ENCODE measurements at regions not wholly inside any gene's neighbourhood (a gene's known extent, or its start where the extent isn't known, plus 50 kb on each side); places are given as distances from the start of the nearest gene placed in this dataset.

GRCh38 chr13:22137361-22138050 lies 466.6 kb downstream of the FGF9 start:
- DNase-seq, result no peak

DNA sequence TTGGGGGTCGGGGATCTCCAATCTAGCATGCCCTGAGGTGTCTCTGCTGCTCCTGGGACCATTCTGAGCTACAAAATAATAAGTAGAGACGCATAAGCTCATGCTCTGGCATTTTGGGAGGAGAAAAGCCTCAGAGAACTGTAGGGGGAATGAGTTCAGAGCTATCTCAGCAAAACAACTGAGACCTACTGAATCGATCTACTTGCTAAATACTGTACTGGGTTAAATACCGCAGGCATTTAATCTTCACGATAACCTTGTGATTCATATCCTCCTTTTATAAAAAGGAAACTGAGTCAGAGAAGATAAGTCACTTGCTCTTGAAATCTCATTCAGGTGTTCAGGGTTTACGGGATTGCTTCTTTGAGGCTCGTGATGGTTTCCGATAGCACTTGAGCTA lies 468.1 kb downstream of the FGF9 start:
- no peak for DNase-seq

DNA sequence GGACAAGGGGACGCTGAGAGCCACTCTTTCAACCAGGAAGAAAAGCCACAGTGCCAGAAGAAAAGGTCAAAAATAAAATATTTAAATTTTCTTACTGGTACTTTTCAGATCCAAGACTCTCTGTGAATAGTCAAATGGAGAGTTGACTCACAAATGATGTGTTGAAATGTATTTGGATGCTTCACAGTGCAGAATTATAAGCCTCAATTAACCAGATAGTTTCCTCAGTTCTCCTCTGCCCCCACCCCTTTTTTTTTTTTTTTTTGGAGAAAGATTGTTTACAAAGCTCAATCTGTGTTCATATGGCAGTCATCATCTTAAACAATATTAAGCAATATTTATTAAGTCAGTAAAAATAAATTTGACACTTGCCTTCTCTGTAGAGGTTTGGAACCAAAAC lies 470.8 kb downstream of the FGF9 start:
- DNase-seq, result no peak

DNA sequence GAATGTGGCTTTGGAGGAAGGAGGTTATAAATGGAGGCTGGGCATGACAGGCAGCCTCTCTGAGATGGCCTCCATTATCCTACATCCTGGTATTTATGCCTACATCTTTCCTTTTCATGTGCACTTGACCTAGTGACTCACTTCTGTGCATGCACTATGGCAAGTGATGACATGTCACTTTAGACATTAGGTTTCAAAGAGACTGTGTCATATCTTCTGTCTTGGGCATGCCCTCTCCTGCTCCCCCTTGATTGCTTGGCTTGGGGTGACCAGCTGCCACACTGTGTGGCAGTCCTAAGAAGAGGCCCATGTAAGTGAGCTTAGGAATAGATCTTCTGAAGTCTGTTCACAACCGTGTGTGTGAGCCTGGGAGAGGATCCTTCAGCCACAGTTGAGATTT lies 472.8 kb downstream of the FGF9 start:
- no peak for DNase-seq

DNA sequence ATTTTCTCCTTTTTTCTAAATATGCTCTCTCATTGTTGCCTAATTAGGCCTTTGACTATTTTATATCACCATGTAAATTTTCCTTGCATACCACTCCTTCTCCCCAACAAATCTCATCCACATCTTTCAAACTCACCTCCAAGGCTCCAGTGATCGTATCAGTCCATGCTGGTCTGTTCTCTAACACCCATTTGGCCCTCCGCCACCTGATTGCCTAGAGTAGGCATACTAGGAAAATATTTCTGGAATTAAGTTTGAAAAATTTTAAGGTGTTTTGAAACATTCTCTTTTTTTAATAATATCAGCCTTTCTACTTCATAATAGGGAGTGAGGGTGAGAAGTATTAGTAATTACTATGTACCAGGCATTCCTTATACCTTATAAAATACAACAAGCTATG lies 473.9 kb downstream of the FGF9 start:
- DNase-seq, result no peak

GRCh38 chr13:22148187-22148586 lies 477.3 kb downstream of the FGF9 start:
- DNase-seq, result no peak

- DNase-seq, result no peak
Measured at GRCh38 chr13:22152751-22153150, 481.9 kb downstream of the FGF9 start.

GRCh38 chr13:22154041-22154440 lies 483.2 kb downstream of the FGF9 start:
- no peak for DNase-seq

DNA sequence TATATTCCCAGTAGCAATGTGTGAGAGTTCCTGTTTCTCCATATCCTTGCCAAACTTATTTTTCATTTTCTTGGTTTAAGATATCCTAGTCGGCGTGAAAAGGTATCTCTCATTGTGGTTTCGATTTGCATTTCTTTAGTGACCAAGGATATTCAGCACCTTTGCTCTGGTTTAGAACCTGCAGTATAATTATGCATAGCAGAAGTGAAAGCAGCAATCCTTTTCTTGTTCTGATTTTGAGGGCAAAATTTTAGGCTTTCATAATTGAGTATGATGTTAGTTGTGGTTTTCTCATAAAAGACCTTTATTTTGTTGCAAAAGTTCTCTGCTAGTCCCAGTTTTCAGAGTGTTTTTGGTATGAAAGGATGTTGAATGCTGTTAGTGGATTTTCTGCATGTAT lies 491.0 kb downstream of the FGF9 start:
- DNase-seq, result no peak

GRCh38 chr13:22162889-22163288 lies 492.0 kb downstream of the FGF9 start:
- DNase-seq, result no peak

DNA sequence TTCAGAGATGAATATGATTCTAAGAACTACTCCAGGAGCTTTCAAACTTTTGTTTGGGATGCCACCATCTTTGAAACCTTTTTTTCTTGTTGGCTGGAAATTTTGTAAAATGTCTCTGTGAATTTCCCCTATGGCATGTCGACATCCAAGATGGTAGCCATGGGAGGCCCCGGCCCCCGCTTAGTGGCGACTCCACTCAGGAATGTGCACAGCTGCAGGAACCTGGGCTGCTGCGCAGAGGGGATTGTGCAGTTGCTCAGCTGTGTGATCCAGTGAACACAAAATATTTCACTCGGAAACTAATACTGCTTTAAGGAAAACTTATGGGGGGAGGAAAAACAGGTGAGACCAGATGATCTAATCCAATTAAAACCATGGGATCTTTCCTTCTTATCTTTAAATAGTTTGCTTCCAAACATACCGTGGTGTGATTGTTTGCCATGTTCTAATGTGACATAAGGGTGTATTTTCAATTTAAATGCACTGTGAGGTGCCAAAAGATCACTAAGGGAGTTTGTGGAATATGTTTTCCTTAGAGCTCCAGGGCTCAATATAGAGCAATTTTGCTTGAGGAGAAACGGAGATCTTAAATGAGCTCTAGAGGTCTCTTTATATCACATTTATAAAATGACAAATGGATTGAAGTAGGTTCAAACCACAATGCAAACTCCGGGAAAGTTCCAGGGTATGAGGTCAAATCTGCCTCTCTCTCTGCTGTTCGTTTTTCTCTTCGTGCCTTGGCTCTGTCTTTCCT lies 497.7 kb downstream of the FGF9 start:
- DNase-seq, result no peak

DNA sequence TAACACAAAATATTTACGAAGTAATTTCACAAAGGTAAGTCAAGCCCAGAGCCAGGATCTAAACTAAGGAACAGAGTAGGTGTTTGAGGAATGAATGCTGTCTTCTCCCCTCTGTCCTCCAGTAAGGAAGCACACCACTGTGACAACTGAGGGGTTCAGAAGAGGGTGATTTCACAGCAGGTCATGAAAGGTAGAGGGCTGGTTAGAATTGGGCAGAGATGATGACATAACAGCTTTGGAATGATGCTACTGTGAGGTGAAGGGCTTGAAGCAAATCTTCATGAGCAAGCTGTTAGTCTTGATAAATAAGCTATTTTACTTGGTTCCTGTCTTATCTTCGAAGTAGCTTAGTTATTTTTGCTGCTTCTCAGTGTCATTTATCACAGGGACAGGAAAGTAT lies 498.6 kb downstream of the FGF9 start:
- no peak for DNase-seq

- no peak for DNase-seq
Measured at GRCh38 chr13:22173610-22174009, 502.7 kb downstream of the FGF9 start.

DNA sequence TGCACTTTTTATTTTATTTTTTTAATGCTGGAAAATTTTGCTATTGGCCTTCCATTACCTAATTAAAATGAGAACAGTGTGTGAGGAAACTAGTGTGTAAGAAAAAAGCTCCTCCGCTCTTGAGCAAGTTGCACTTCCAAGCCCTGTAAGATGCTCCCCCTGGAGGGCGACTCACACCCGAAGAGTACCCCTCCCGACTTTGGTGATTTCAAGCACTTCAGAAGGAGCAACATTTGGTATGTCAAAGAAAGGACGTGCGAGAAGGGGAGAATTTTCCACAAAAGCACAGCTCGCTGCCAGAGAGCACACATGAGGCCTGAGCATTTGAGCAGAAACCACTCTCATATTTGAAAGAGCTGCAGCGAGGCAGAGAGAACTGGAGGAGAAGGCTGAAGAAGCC lies 504.4 kb downstream of the FGF9 start:
- no peak for DNase-seq

- no peak for DNase-seq
Measured at GRCh38 chr13:22175815-22176214, 504.9 kb downstream of the FGF9 start.

- no peak for DNase-seq
Measured at GRCh38 chr13:22176968-22177520, 506.2 kb downstream of the FGF9 start.

GRCh38 chr13:22178878-22179277 lies 508.0 kb downstream of the FGF9 start:
- no peak for DNase-seq

DNA sequence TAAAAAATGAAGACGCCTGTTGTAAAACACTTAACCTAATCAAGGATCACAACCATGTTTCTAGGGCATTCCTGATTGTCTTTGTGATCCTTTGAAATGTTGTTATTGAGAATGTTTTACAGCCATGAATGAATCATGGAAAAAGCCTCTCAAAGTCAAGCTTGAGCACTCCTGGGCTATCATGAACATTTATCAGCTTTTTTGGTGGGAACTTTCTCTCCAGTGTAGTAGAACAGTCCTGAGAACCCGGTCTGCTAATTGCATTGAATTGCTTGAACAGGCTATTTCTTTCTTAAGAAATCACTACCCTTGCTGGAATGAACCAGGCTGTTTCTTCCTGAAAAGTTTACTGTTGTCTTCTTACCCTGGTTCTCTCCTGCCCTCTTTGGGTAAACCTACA lies 516.5 kb downstream of the FGF9 start:
- DNase-seq, result no peak

DNA sequence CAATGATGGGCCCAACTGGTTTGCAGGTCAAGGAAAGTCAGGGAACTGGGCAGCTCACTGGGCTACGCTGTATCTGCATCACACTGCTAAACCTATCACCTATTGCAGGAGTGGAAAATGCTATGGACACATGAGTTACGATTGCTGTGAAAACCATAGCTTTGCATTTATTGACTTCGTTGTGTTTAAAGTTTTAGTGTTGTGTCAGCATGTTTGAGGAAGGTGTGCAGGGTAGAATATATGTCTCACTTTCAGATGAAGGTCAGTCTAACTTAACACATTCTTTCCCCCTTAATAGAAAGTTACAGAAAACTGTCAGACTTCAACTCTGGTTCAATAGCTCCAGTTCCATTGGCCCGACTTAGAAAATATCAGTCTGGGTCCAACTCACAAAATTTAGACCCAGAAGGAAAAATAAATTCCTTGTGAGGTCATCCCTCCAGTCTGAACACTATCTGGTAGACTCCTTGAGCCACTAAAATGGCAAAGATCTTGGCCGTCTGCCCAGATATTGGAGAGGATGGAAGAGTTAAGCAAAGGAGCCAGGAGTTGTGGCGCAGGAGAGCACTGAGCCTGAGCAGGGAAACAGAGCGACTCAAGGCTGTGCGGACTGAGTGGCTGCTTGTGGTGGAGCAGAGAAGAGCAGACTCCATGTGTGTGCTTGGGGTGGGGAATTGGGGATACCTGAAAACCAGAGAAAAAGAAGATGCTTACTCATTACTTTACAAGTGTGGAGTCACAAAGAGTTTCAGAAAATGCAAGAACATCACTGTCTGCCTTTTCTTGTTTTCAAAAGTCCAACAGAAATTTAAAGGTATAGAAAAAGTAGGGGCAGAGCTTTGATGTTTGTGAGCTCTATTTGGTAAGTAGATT lies 518.5 kb downstream of the FGF9 start:
- DNase-seq, result no peak

DNA sequence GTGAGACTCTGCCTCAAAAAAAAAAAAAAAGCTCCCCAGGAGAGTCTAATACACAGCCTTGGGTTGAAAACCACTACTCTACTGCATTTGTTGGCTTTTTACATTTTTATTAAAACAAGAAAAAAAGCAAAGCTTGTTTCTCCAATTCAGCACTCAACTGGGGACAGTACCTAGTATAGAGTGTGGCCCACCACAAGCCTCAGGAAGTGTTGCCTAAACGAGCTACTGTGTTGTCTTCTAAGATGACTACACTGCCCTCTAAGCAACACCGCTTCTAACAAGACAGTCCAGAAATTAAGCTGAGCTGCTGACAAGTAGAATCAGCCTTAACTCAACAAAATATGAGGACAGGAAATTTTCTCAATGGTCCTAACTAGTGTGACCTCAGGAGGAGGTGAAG lies 522.2 kb downstream of the FGF9 start:
- DNase-seq, result no peak

- no peak for DNase-seq
Measured at GRCh38 chr13:22194106-22194805, 523.4 kb downstream of the FGF9 start.

- no peak for DNase-seq
Measured at GRCh38 chr13:22195726-22196125, 524.9 kb downstream of the FGF9 start.

GRCh38 chr13:22196777-22197176 lies 525.9 kb downstream of the FGF9 start:
- DNase-seq, result no peak
